Gastrocnemius medialis (tissue), 4 donors: ENCODE measurements at regions not wholly inside any gene's neighbourhood (a gene's known extent, or its start where the extent isn't known, plus 50 kb on each side); places are given as distances from the start of the nearest gene placed in this dataset.

Experiments
- CTCF ChIP-seq, 5 experiments: fragments of 450-650 bp in 3 of 5; fragments of 200-600 bp in 2 of 5; sonication (generic) in 2 of 5; IDR thresholded peaks in 4 of 5; conservative IDR thresholded peaks in 1 of 5; 1 replicate in 4 of 5; 2 replicates in 1 of 5; pipeline ENCODE4 v1.5.1; 2016 to 2019; ENCODE audit warnings: antibody characterized with exemption in 5 of 5, mild to moderate bottlenecking in 3 of 5, moderate library complexity in 3 of 5
- POLR2A ChIP-seq, 2 donors: fragments of 450-650 bp; IDR thresholded peaks; one replicate each; pipeline ENCODE4 v1.6.1; 2017; ENCODE audit warnings: antibody characterized with exemption in 2 of 2, mild to moderate bottlenecking in 2 of 2, moderate library complexity in 2 of 2

- TF ChIP-seq CTCF (IDR thresholded peaks at IDR 0.05 in 4 of 5, conservative IDR thresholded peaks at IDR 0.05 in 1 of 5) (no peak), POLR2A (IDR thresholded peaks at IDR 0.05) (no peak)
Measured at GRCh38 chr7:12805957-12806356, 118.5 kb downstream of the ARL4A start.
